ENCODE measurements at regions not wholly inside any gene's neighbourhood (a gene's known extent, or its start where the extent isn't known, plus 50 kb on each side); places are given as distances from the start of the nearest gene placed in this dataset.

DNA sequence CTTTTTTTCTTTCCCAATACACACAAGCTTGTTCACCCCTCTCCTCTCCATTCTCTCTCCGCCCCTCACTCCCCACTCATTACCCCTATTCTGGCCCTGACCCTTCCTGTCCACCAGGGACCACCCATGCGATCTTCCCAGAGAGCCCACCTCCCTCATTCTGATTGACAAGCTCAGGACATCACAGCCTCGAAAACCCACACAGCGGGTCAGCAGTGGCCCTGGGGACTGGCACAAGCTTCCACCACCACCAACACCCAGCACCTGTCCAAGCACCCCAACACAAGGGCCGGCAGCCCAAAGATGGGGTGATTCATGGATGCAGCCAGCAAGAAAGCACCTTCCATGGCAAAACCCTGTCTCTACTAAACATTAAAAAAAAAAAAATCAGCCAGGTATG is 50.0 kb upstream of the USP6NL start (continued):
- TF ChIP-seq, protein P1, sequence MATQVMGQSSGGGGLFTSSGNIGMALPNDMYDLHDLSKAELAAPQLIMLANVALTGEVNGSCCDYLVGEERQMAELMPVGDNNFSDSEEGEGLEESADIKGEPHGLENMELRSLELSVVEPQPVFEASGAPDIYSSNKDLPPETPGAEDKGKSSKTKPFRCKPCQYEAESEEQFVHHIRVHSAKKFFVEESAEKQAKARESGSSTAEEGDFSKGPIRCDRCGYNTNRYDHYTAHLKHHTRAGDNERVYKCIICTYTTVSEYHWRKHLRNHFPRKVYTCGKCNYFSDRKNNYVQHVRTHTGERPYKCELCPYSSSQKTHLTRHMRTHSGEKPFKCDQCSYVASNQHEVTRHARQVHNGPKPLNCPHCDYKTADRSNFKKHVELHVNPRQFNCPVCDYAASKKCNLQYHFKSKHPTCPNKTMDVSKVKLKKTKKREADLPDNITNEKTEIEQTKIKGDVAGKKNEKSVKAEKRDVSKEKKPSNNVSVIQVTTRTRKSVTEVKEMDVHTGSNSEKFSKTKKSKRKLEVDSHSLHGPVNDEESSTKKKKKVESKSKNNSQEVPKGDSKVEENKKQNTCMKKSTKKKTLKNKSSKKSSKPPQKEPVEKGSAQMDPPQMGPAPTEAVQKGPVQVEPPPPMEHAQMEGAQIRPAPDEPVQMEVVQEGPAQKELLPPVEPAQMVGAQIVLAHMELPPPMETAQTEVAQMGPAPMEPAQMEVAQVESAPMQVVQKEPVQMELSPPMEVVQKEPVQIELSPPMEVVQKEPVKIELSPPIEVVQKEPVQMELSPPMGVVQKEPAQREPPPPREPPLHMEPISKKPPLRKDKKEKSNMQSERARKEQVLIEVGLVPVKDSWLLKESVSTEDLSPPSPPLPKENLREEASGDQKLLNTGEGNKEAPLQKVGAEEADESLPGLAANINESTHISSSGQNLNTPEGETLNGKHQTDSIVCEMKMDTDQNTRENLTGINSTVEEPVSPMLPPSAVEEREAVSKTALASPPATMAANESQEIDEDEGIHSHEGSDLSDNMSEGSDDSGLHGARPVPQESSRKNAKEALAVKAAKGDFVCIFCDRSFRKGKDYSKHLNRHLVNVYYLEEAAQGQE (IDR thresholded peaks at IDR 0.05), result no peak
- TF ChIP-seq JUND (IDR thresholded peaks at IDR 0.05), result no peak
- no peak for TF ChIP-seq HNF4G (IDR thresholded peaks at IDR 0.05)
- no peak for TF ChIP-seq RXRA (IDR thresholded peaks at IDR 0.05)
- no peak for TF ChIP-seq RAD21 (IDR thresholded peaks at IDR 0.05)
- TF ChIP-seq GABPA (IDR thresholded peaks at IDR 0.05 in 1 of 2, conservative IDR thresholded peaks at IDR 0.05 in 1 of 2), result no peak
- no peak for TF ChIP-seq FOXA2 (IDR thresholded peaks at IDR 0.05)
- TF ChIP-seq TAF1 (conservative IDR thresholded peaks at IDR 0.05), result no peak
- TF ChIP-seq, protein P2, sequence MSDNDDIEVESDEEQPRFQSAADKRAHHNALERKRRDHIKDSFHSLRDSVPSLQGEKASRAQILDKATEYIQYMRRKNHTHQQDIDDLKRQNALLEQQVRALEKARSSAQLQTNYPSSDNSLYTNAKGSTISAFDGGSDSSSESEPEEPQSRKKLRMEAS (IDR thresholded peaks at IDR 0.05), result no peak
